Thyroid gland (tissue), 4 donors: ENCODE measurements at regions not wholly inside any gene's neighbourhood (a gene's known extent, or its start where the extent isn't known, plus 50 kb on each side); places are given as distances from the start of the nearest gene placed in this dataset.

Source experiments
- CTCF ChIP-seq, 6 experiments: fragments of 200-600 bp in 3 of 6; fragments of 450-650 bp in 3 of 6; sonication (generic) in 3 of 6; IDR thresholded peaks; one replicate each; pipeline ENCODE4 v1.5.1; 2016 to 2019; ENCODE audit warnings: antibody characterized with exemption in 6 of 6, mild to moderate bottlenecking in 2 of 6, inconsistent platforms in 1 of 6, moderate library complexity in 1 of 6
- POLR2A ChIP-seq, 2 donors: fragments of 450-650 bp; IDR thresholded peaks; one replicate each; pipeline ENCODE4 v1.6.1; 2017; ENCODE audit warnings: antibody characterized with exemption in 2 of 2, mild to moderate bottlenecking in 2 of 2, moderate library complexity in 1 of 2

DNA sequence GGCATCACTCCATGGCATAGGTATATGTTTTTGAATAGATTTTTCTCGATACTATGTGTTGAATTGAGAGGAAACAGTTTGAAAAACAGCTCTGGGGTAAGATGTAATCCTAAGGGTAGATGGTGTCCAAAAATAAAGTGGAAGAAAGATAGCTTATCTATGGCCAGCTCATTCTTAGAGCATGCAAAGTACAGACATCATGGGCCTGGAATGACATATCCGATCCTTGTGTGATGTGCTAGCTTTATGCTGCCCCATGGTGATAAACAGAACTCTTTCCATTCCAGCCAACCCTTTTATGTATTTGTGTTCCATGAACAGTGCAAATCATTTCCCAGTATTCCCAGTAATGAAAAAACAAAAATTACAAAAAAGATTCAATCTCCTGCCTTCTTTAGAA is 390.2 kb upstream of the NXPH2 start:
- TF ChIP-seq CTCF (IDR thresholded peaks at IDR 0.05) (no peak), POLR2A (IDR thresholded peaks at IDR 0.05) (no peak)
